ENCODE measurements at regions not wholly inside any gene's neighbourhood (a gene's known extent, or its start where the extent isn't known, plus 50 kb on each side); places are given as distances from the start of the nearest gene placed in this dataset.

GRCh38 chr6:44772838-44773237, 385.3 kb downstream of the CDC5L start:
- TF ChIP-seq, protein P1, sequence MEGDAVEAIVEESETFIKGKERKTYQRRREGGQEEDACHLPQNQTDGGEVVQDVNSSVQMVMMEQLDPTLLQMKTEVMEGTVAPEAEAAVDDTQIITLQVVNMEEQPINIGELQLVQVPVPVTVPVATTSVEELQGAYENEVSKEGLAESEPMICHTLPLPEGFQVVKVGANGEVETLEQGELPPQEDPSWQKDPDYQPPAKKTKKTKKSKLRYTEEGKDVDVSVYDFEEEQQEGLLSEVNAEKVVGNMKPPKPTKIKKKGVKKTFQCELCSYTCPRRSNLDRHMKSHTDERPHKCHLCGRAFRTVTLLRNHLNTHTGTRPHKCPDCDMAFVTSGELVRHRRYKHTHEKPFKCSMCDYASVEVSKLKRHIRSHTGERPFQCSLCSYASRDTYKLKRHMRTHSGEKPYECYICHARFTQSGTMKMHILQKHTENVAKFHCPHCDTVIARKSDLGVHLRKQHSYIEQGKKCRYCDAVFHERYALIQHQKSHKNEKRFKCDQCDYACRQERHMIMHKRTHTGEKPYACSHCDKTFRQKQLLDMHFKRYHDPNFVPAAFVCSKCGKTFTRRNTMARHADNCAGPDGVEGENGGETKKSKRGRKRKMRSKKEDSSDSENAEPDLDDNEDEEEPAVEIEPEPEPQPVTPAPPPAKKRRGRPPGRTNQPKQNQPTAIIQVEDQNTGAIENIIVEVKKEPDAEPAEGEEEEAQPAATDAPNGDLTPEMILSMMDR (IDR thresholded peaks at IDR 0.05), result no peak
- no peak for TF ChIP-seq ZBTB21 (CRISPR knock-in tag; IDR thresholded peaks at IDR 0.05; ENCODE audit: borderline replicate concordance)
- TF ChIP-seq NR3C1 (CRISPR knock-in tag; conservative IDR thresholded peaks at IDR 0.05; ENCODE audit: low read depth), result no peak
